GM19438 (cell line): ENCODE measurements at regions not wholly inside any gene's neighbourhood (a gene's known extent, or its start where the extent isn't known, plus 50 kb on each side); places are given as distances from the start of the nearest gene placed in this dataset.

Experiments
- ATAC-seq: cut with Tn5 transposase; IDR thresholded peaks from one replicate; pipeline ENCODE4 v1.9.1; 2021; ENCODE audit warnings: low read depth; ENCODE audit not compliant: unreplicated experiment

GRCh38 chr22:22432937-22433336 is 75.6 kb downstream of the ZNF280B start:
- ATAC-seq: no peak

- ATAC-seq: no peak
These were observed 74.8 kb downstream of the ZNF280B start for GRCh38 chr22:22433770-22434169.
